Kidney epithelial cell (primary cell): ENCODE measurements at regions not wholly inside any gene's neighbourhood (a gene's known extent, or its start where the extent isn't known, plus 50 kb on each side); places are given as distances from the start of the nearest gene placed in this dataset.
"Not testable (repeated sequence)": the region's sequence is repeated elsewhere in the genome, so short reads cannot be mapped to it uniquely, and the experiment has no call there.

Source experiments
- DNase-seq: peaks from one replicate; pipeline ENCODE4 v3.0.0-alpha.2; 2010; ENCODE audit warnings: low read depth
- H3K27me3 ChIP-seq: 2 replicates; pipeline ENCODE4 v1.6.0; 2011; ENCODE audit warnings: low read length; ENCODE audit not compliant: control insufficient read depth, insufficient read depth
- H3K36me3 ChIP-seq: 2 replicates; pipeline ENCODE4 v1.5.1; 2011; ENCODE audit warnings: low read length; ENCODE audit not compliant: control insufficient read depth, insufficient read depth
- H3K4me3 ChIP-seq: 2 replicates; pipeline ENCODE4 v1.5.1; 2011; ENCODE audit warnings: low read depth, mild to moderate bottlenecking, control low read depth, low read length
- CTCF ChIP-seq: IDR thresholded peaks from 2 replicates; pipeline ENCODE4 v1.5.1; 2011; ENCODE audit warnings: mild to moderate bottlenecking, moderate library complexity, low read length, control low read depth, inconsistent platforms; ENCODE audit not compliant: insufficient read depth, poor library complexity, severe bottlenecking

DNA sequence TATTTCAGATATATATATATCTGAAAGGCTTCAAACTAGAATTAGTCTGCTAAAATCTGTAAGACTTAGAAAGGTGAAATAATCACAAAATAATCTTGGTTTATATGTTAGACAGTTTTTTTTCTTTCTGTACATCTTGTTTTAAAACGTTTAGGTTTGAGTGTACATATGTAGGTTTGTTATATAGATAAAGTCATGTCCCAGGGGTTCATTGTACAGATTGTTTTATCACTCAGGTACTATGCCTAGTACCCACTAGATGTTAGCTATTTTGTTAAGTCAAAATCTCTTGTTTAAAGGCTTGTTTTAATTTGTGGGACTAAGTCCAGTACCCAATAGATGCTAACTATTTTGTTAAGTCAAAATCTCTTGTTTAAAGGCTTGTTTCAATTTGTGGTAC lies 1339.0 kb upstream of the CITED2 start:
- Histone ChIP-seq H3K4me3 (no peak overlapping the region), H3K36me3 (no peaks in the 10 kb centered on the region), H3K27me3 (no peaks in the 10 kb centered on the region)
- TF ChIP-seq CTCF: no peak
- no peak for DNase-seq

GRCh38 chr6:140711019-140711613 lies 1336.7 kb upstream of the CITED2 start:
- no peaks in the 10 kb centered on the region for H3K36me3 ChIP-seq
- H3K4me3 ChIP-seq: no peak overlapping the region
- no peak for DNase-seq
- no peak for TF ChIP-seq CTCF
- no peaks in the 10 kb centered on the region for H3K27me3 ChIP-seq

- TF ChIP-seq CTCF: no peak
- H3K36me3 ChIP-seq: no peaks in the 10 kb centered on the region
- no peaks in the 10 kb centered on the region for H3K27me3 ChIP-seq
- DNase-seq: no peak
- no peak overlapping the region for H3K4me3 ChIP-seq
Observed at GRCh38 chr6:140708441-140708840, 1334.0 kb upstream of the CITED2 start.

DNA sequence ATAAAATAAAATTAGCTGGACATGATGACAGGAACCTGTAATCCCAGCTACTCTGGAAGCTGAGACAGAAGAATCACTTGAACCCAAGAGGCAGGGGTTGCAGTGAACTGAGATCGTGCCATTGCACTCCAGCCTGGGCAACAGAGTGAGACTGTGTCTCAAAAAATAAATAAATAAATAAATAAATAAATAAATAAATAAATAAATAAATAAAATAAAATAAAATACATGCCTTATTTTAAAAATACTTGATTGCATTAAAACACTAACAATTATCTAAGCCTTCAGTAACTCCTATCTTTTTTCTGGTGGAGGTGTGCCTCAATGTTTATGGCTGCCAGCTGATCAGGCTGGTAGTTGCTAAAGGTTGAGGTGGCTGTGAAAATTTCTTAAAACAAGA lies 1329.6 kb upstream of the CITED2 start:
- H3K36me3 ChIP-seq, H3K27me3 ChIP-seq, H3K4me3 ChIP-seq, DNase-seq: not testable (repeated sequence)

GRCh38 chr6:140697585-140697984 lies 1323.1 kb upstream of the CITED2 start:
- no peak overlapping the region for H3K4me3 ChIP-seq
- no peaks in the 10 kb centered on the region for H3K36me3 ChIP-seq
- H3K27me3 ChIP-seq: no peaks in the 10 kb centered on the region
- no peak for DNase-seq
- no peak for TF ChIP-seq CTCF

DNA sequence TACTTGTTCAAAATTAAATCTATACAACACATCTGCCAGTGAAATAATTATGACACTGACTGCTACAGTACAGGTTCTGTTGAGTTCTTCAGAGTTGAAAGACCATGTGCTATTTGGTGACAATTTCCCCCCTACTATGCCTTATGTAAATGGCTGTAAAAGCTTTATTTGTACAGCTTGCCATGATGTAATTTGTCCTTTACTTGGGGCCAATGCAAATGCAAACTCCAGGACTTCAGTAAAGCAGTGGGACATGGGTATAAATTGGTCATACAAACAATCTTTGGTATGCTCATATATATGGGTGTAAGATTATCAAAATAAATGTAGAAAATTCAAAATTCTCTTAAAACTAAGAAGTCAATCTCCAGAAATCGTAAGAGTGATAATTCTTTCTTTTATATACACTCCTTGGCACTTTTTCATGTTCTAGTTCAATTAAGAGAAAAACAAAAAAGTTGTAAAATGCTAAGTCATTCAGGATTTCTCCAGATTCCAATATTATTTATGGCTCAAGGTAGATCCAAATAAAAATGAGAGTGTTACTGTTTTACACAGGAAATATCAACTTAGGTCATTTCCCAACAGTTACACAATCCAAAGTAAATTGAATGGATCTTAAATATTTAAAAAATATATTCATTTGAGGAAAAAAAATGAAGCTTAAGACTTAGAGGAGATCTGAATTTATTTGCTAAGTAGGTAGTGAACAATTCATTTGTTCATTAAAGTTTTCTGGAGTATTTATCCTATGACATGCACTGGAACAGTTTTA lies 1310.5 kb upstream of the CITED2 start:
- Histone ChIP-seq H3K4me3 (no peak overlapping the region), H3K36me3 (no peaks in the 10 kb centered on the region), H3K27me3 (no peaks in the 10 kb centered on the region)
- TF ChIP-seq CTCF: no peak
- no peak for DNase-seq
